SKM-1 (cell line): ENCODE measurements at regions not wholly inside any gene's neighbourhood (a gene's known extent, or its start where the extent isn't known, plus 50 kb on each side); places are given as distances from the start of the nearest gene placed in this dataset.

Source experiments
- DNase-seq: peaks from one replicate; lab custom pipeline; 2025; ENCODE audit not compliant: unreplicated experiment; lab: John Stamatoyannopoulos, UW

- no peak for DNase-seq
These were observed 115.9 kb downstream of the TTC32 start for GRCh38 chr2:19785867-19786266.

- no peak for DNase-seq
These were observed 116.3 kb downstream of the TTC32 start for GRCh38 chr2:19785447-19785846.

- no peak for DNase-seq
These were observed 117.3 kb downstream of the TTC32 start for GRCh38 chr2:19784456-19784855.

- DNase-seq = no peak
These were observed 117.8 kb downstream of the TTC32 start for GRCh38 chr2:19783935-19784334.

GRCh38 chr2:19776941-19777514 lies 124.8 kb downstream of the TTC32 start:
- no peak for DNase-seq

GRCh38 chr2:19775838-19776237 lies 125.9 kb downstream of the TTC32 start:
- DNase-seq = no peak

GRCh38 chr2:19775315-19775714 lies 126.5 kb downstream of the TTC32 start:
- DNase-seq = no peak

- no peak for DNase-seq
These were observed 127.0 kb downstream of the TTC32 start for GRCh38 chr2:19774805-19775176.

GRCh38 chr2:19772981-19773380 lies 128.8 kb downstream of the TTC32 start:
- DNase-seq = no peak

GRCh38 chr2:19769513-19769912 lies 132.3 kb downstream of the TTC32 start:
- DNase-seq = no peak

GRCh38 chr2:19767899-19768298 lies 133.9 kb downstream of the TTC32 start:
- DNase-seq = no peak

- no peak for DNase-seq
These were observed 136.8 kb downstream of the TTC32 start for GRCh38 chr2:19764998-19765397.

GRCh38 chr2:19763731-19764130 lies 138.1 kb downstream of the TTC32 start:
- no peak for DNase-seq

GRCh38 chr2:19762959-19763605 lies 138.7 kb downstream of the TTC32 start:
- no peak for DNase-seq

GRCh38 chr2:19762142-19762541 lies 139.6 kb downstream of the TTC32 start:
- no peak for DNase-seq

- DNase-seq = no peak
These were observed 141.9 kb downstream of the TTC32 start for GRCh38 chr2:19759880-19760279.

- DNase-seq = no peak
These were observed 143.1 kb downstream of the TTC32 start for GRCh38 chr2:19758658-19759057.

- no peak for DNase-seq
These were observed 144.2 kb downstream of the TTC32 start for GRCh38 chr2:19757586-19757985.

- DNase-seq = no peak
These were observed 146.9 kb downstream of the TTC32 start for GRCh38 chr2:19754907-19755306.

GRCh38 chr2:19753818-19754217 lies 148.0 kb downstream of the TTC32 start:
- DNase-seq = no peak

- no peak for DNase-seq
These were observed 148.5 kb downstream of the TTC32 start for GRCh38 chr2:19753314-19753713.

GRCh38 chr2:19752500-19752899 lies 149.3 kb downstream of the TTC32 start:
- no peak for DNase-seq

GRCh38 chr2:19751631-19752030 lies 150.2 kb downstream of the TTC32 start:
- no peak for DNase-seq
